ENCODE measurements at regions not wholly inside any gene's neighbourhood (a gene's known extent, or its start where the extent isn't known, plus 50 kb on each side); places are given as distances from the start of the nearest gene placed in this dataset.

GRCh38 chr2:146027156-146027555 is 1507.2 kb upstream of the ZEB2 start:
- Histone ChIP-seq H3K9me3 (no peaks in the 10 kb centered on the region), H3K36me3 (no peaks in the 10 kb centered on the region), H3K4me1 (no peaks in the 10 kb centered on the region), H3K27me3 (no peaks in the 10 kb centered on the region), H3K27ac (no peak overlapping the region), H3K4me3 (no peak overlapping the region)
- DNase-seq (ENCODE audit: low spot score in 2 of 2): no peak
- TF ChIP-seq POLR2AphosphoS5 (IDR thresholded peaks at IDR 0.05) (no peak), EP300 (IDR thresholded peaks at IDR 0.05) (no peak), CTCF (IDR thresholded peaks at IDR 0.05) (no peak), POLR2A (IDR thresholded peaks at IDR 0.05) (no peak)
- WGBS: 61% methylated on average over 2 of the region's 2 CpGs

GRCh38 chr2:146025519-146025918 is 1505.6 kb upstream of the ZEB2 start:
- H3K4me3 ChIP-seq: no peak overlapping the region
- WGBS: 98% methylated on average over 1 of the region's 1 CpG
- no peaks in the 10 kb centered on the region for H3K36me3 ChIP-seq
- H3K4me1 ChIP-seq: no peaks in the 10 kb centered on the region
- no peaks in the 10 kb centered on the region for H3K27me3 ChIP-seq
- DNase-seq (ENCODE audit: low spot score in 2 of 2): no peak
- no peak overlapping the region for H3K27ac ChIP-seq
- no peak for TF ChIP-seq POLR2A (IDR thresholded peaks at IDR 0.05)
- no peak for TF ChIP-seq EP300 (IDR thresholded peaks at IDR 0.05)
- no peaks in the 10 kb centered on the region for H3K9me3 ChIP-seq

GRCh38 chr2:146024212-146024743 is 1504.4 kb upstream of the ZEB2 start:
- no peaks in the 10 kb centered on the region for H3K4me1 ChIP-seq
- no peaks in the 10 kb centered on the region for H3K36me3 ChIP-seq
- WGBS: 69% methylated on average over 1 of the region's 1 CpG
- DNase-seq (ENCODE audit: low spot score in 2 of 2): no peak
- no peaks in the 10 kb centered on the region for H3K9me3 ChIP-seq
- H3K27ac ChIP-seq: no peak overlapping the region
- TF ChIP-seq CTCF (IDR thresholded peaks at IDR 0.05): no peak
- no peak for TF ChIP-seq POLR2AphosphoS5 (IDR thresholded peaks at IDR 0.05)
- TF ChIP-seq POLR2A (IDR thresholded peaks at IDR 0.05): no peak
- no peak for TF ChIP-seq EP300 (IDR thresholded peaks at IDR 0.05)
- no peaks in the 10 kb centered on the region for H3K27me3 ChIP-seq
- no peak overlapping the region for H3K4me3 ChIP-seq

- Histone ChIP-seq H3K27ac (no peak overlapping the region), H3K4me1 (no peaks in the 10 kb centered on the region), H3K4me3 (no peak overlapping the region), H3K9me3 (no peaks in the 10 kb centered on the region), H3K27me3 (no peaks in the 10 kb centered on the region), H3K36me3 (no peaks in the 10 kb centered on the region)
- TF ChIP-seq EP300 (IDR thresholded peaks at IDR 0.05) (no peak), POLR2AphosphoS5 (IDR thresholded peaks at IDR 0.05) (no peak), CTCF (IDR thresholded peaks at IDR 0.05) (no peak), POLR2A (IDR thresholded peaks at IDR 0.05) (no peak)
- DNase-seq (ENCODE audit: low spot score in 2 of 2): no peak
Measured at GRCh38 chr2:146004462-146004861, 1484.5 kb upstream of the ZEB2 start.

DNA sequence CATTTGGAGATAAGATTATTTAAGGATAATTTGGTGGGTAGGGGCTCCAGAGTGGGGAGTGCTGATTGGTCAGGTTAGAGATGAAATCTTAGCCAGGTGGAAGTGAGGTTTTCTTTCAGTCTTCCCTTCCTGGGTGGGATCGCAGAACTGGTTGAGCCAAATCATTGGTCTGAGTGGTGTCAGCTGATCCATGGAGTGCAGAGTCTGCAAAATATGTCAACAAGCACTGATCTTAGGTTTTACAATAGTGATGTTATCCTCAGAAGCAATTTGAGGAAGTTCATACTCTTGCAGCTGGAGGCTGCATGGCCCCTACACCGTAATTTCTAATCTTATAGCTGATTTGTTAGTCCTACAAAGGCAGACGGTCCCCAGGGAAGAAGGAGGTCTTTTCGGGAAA is 1483.4 kb upstream of the ZEB2 start:
- Histone ChIP-seq H3K27ac (no peak overlapping the region), H3K27me3 (no peaks in the 10 kb centered on the region), H3K9me3 (no peaks in the 10 kb centered on the region), H3K36me3 (no peaks in the 10 kb centered on the region), H3K4me1 (no peaks in the 10 kb centered on the region), H3K4me3 (no peak overlapping the region)
- no peak for TF ChIP-seq POLR2AphosphoS5 (IDR thresholded peaks at IDR 0.05)
- TF ChIP-seq CTCF (IDR thresholded peaks at IDR 0.05): no peak
- no peak for TF ChIP-seq POLR2A (IDR thresholded peaks at IDR 0.05)
- no peak for TF ChIP-seq EP300 (IDR thresholded peaks at IDR 0.05)
- no peak for DNase-seq (ENCODE audit: low spot score in 2 of 2)
- 84% methylated on average over 4 of the region's 4 CpGs for WGBS

GRCh38 chr2:145994910-145995309 is 1475.0 kb upstream of the ZEB2 start:
- no peak for TF ChIP-seq POLR2AphosphoS5 (IDR thresholded peaks at IDR 0.05)
- no peak for TF ChIP-seq CTCF (IDR thresholded peaks at IDR 0.05)
- TF ChIP-seq EP300 (IDR thresholded peaks at IDR 0.05): no peak
- TF ChIP-seq POLR2A (IDR thresholded peaks at IDR 0.05): no peak
- no peak for DNase-seq (ENCODE audit: low spot score in 2 of 2)
- H3K9me3 ChIP-seq: peaks cover 9% of the 10 kb centered on the region
- H3K27me3 ChIP-seq: no peaks in the 10 kb centered on the region
- no peak overlapping the region for H3K27ac ChIP-seq
- no peak overlapping the region for H3K4me3 ChIP-seq
- no peaks in the 10 kb centered on the region for H3K4me1 ChIP-seq
- no peaks in the 10 kb centered on the region for H3K36me3 ChIP-seq

Measured in suprapubic skin (tissue), 4 donors.